ENCODE measurements at regions not wholly inside any gene's neighbourhood (a gene's known extent, or its start where the extent isn't known, plus 50 kb on each side); places are given as distances from the start of the nearest gene placed in this dataset.
A peak's percentile ranks its signal among the peaks of the same experiment; 100 is the strongest.

DNA sequence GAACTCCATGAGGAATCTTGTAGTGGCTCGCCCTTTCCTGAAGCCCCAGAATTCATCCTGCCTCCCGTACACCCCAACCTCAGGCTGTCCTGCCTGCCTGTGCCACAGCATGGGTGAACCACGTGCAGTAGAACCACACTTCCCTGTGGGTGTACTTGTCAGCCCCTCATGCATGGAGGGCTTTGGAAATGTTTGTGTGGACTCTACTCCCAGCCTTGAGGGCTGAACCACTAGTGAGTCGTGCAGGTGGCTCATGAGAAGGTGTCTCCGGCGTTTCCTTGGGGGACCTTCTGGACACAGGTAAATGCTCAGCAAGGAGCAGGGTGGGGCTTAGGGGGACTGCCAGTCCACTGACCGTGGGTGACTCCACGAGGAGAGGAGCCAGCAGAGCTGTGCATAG, 58.7 kb upstream of the ADORA2B start:
- ChIA-PET POLR2A (no interaction called here), CTCF (no interaction called here)
- Histone ChIP-seq H3K27me3 (ENCODE audit: control insufficient read depth, insufficient read depth, low read length) (no peaks in the 10 kb centered on the region), H3K27ac (ENCODE audit: low read length) (0 out of 2 replicates have a peak overlapping the region, but pooled peaks have one; percentile 17), H3K4me3 (ENCODE audit: low read depth in 2 of 2, low read length in 2 of 2) (no peak overlapping the region), H3K4me1 (ENCODE audit: control insufficient read depth, insufficient read depth, low read length) (no peaks in the 10 kb centered on the region), H3K9me3 (ENCODE audit: control insufficient read depth, insufficient read depth, low read depth, low read length) (no peaks in the 10 kb centered on the region), H3K36me3 (ENCODE audit: control insufficient read depth, insufficient read depth, low read length) (no peaks in the 10 kb centered on the region)
- intact Hi-C loops (cut with micrococcal nuclease; ENCODE audit: unreplicated experiment) = no loop called here
- TF ChIP-seq SIN3A (IDR thresholded peaks at IDR 0.05; ENCODE audit: borderline replicate concordance, insufficient read depth, low read depth, low read length) (no peak), POLR2AphosphoS5 (IDR thresholded peaks at IDR 0.05; ENCODE audit: low read depth, low read length) (no peak), TCF7L2 (IDR thresholded peaks at IDR 0.05; ENCODE audit: low read depth, low read length) (no peak)
- TF ChIP-seq, protein P1, sequence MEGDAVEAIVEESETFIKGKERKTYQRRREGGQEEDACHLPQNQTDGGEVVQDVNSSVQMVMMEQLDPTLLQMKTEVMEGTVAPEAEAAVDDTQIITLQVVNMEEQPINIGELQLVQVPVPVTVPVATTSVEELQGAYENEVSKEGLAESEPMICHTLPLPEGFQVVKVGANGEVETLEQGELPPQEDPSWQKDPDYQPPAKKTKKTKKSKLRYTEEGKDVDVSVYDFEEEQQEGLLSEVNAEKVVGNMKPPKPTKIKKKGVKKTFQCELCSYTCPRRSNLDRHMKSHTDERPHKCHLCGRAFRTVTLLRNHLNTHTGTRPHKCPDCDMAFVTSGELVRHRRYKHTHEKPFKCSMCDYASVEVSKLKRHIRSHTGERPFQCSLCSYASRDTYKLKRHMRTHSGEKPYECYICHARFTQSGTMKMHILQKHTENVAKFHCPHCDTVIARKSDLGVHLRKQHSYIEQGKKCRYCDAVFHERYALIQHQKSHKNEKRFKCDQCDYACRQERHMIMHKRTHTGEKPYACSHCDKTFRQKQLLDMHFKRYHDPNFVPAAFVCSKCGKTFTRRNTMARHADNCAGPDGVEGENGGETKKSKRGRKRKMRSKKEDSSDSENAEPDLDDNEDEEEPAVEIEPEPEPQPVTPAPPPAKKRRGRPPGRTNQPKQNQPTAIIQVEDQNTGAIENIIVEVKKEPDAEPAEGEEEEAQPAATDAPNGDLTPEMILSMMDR (IDR thresholded peaks at IDR 0.05) = no peak
- TF ChIP-seq, protein P2, sequence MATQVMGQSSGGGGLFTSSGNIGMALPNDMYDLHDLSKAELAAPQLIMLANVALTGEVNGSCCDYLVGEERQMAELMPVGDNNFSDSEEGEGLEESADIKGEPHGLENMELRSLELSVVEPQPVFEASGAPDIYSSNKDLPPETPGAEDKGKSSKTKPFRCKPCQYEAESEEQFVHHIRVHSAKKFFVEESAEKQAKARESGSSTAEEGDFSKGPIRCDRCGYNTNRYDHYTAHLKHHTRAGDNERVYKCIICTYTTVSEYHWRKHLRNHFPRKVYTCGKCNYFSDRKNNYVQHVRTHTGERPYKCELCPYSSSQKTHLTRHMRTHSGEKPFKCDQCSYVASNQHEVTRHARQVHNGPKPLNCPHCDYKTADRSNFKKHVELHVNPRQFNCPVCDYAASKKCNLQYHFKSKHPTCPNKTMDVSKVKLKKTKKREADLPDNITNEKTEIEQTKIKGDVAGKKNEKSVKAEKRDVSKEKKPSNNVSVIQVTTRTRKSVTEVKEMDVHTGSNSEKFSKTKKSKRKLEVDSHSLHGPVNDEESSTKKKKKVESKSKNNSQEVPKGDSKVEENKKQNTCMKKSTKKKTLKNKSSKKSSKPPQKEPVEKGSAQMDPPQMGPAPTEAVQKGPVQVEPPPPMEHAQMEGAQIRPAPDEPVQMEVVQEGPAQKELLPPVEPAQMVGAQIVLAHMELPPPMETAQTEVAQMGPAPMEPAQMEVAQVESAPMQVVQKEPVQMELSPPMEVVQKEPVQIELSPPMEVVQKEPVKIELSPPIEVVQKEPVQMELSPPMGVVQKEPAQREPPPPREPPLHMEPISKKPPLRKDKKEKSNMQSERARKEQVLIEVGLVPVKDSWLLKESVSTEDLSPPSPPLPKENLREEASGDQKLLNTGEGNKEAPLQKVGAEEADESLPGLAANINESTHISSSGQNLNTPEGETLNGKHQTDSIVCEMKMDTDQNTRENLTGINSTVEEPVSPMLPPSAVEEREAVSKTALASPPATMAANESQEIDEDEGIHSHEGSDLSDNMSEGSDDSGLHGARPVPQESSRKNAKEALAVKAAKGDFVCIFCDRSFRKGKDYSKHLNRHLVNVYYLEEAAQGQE (IDR thresholded peaks at IDR 0.05; ENCODE audit: insufficient read depth in 1 of 2, low read depth in 2 of 2, low read length in 1 of 2) = no peak
- no peak for ATAC-seq
- no peak for DNase-seq (ENCODE audit: low read depth, low spot score)
- BruUV-seq (replicated peaks) = no TSS peak
- in situ Hi-C loops (cut with HindIII; ENCODE audit: low pct_unique_long_range_greater_than_20kb, low sequenced_read_pairs) = no loop called here

- no peaks in the 10 kb centered on the region for H3K4me1 ChIP-seq (ENCODE audit: control insufficient read depth, insufficient read depth, low read length)
- H3K9me3 ChIP-seq (ENCODE audit: control insufficient read depth, insufficient read depth, low read depth, low read length) = no peaks in the 10 kb centered on the region
- no peaks in the 10 kb centered on the region for H3K36me3 ChIP-seq (ENCODE audit: control insufficient read depth, insufficient read depth, low read length)
- in situ Hi-C loops (cut with HindIII; ENCODE audit: low pct_unique_long_range_greater_than_20kb, low sequenced_read_pairs) = no loop called here
- POLR2A ChIA-PET = no interaction called here
- no peaks in the 10 kb centered on the region for H3K27me3 ChIP-seq (ENCODE audit: control insufficient read depth, insufficient read depth, low read length)
- CTCF ChIA-PET = no interaction called here
- TF ChIP-seq SIN3A (IDR thresholded peaks at IDR 0.05; ENCODE audit: borderline replicate concordance, insufficient read depth, low read depth, low read length) (no peak), TCF7L2 (IDR thresholded peaks at IDR 0.05; ENCODE audit: low read depth, low read length) (no peak), POLR2AphosphoS5 (IDR thresholded peaks at IDR 0.05; ENCODE audit: low read depth, low read length) (no peak)
- TF ChIP-seq, protein P2 (IDR thresholded peaks at IDR 0.05; ENCODE audit: insufficient read depth in 1 of 2, low read depth in 2 of 2, low read length in 1 of 2) = no peak
- TF ChIP-seq, protein P1 (IDR thresholded peaks at IDR 0.05) = no peak
- H3K27ac ChIP-seq (ENCODE audit: low read length) = no peak overlapping the region
- no TSS peak for BruUV-seq (replicated peaks)
- no peak overlapping the region for H3K4me3 ChIP-seq (ENCODE audit: low read depth in 2 of 2, low read length in 2 of 2)
- DNase-seq (ENCODE audit: low read depth, low spot score) (no peak), ATAC-seq (no peak)
- intact Hi-C loops (cut with micrococcal nuclease; ENCODE audit: unreplicated experiment) = no loop called here
These were observed 58.1 kb upstream of the ADORA2B start for GRCh38 chr17:15886804-15887203.
